HG03520 (cell line): ENCODE measurements at regions not wholly inside any gene's neighbourhood (a gene's known extent, or its start where the extent isn't known, plus 50 kb on each side); places are given as distances from the start of the nearest gene placed in this dataset.

Source experiments
- ATAC-seq: cut with Tn5 transposase; IDR thresholded peaks from one replicate; pipeline ENCODE4 v1.9.1; 2021; ENCODE audit warnings: mild to moderate bottlenecking, moderate library complexity; ENCODE audit not compliant: unreplicated experiment

GRCh38 chr12:75711271-75711670, 199.9 kb upstream of the KRR1 start:
- ATAC-seq = no peak

DNA sequence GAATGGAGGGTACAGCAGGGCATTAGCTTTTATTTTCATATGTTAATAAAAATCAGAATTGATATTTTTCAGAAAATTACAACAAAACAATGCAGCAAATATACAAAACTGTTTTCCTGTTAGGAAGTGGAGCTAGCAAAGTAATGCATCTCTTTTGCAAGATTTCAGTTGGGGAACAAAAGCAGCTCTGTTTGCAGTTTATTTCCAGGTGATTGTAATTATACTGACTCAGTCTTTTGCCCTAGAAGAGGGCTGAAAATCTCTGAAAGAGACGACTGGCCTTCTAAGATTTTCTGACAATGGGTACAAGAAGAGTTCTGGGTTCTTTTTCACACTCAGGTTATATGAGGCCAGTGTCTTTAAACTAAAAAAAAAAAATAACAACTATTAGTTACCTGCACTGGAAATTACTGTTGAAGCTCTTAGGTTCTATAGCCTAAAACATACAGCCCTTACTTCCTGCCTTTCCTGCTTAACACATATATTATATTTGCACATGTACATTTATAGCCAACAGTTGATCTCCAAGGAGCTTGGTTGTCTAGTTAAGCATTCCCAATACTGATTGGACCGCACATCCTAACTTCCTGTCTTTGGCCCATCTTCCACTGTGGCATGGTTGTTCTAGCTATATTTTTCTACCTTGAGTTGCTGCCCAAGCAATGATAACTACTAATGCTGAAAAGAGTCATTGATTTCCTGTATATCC, 199.1 kb upstream of the KRR1 start:
- ATAC-seq = no peak

GRCh38 chr12:75709503-75709902, 198.1 kb upstream of the KRR1 start:
- ATAC-seq = no peak

GRCh38 chr12:75708802-75709201, 197.4 kb upstream of the KRR1 start:
- ATAC-seq = no peak

- no peak for ATAC-seq
These were observed 196.6 kb upstream of the KRR1 start for GRCh38 chr12:75707983-75708382.

- no peak for ATAC-seq
These were observed 195.6 kb upstream of the KRR1 start for GRCh38 chr12:75706786-75707605.

DNA sequence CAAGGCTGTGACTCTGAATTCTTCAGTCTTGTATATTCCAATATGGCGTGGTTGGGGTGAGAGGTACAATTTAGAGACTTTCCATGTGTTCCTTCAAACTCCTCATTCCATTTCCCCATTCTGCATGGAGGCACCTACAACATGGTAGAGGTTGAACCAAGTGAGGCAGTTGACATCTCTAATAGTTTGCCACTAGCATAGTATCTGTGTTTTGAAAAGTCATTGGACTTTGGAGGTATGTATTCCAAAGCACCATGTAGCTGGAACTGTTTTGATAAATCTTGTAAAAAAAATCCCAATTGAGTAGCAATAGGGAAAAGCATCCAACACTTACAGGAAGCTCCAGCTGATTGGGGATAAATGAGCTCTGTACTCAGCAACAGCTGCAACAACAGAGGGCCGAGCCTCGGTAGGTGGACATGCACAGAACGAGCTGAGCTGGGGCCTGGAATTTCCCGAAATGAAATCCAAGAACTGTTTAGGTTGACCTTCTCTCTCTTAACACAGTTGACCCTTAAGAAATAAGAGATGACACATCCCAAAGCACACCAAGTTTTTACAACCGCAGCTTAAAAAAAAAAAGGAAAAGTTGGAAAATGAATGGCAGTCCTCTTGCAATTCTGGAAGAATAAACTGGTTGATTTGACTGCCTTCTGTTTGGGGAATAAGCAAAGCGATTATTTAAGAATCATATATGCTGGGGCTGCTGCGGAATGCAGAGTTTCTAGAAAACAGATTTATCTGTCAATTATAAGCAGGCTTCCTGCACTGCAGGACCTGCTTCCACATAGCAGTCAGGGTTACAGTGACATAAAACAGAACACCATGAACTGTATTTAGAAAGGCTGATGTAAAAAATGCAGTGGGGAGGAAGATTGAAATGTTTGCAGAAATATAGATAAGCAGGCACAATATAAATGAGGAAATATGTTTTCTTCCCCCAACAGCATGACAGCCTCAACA, 194.6 kb upstream of the KRR1 start:
- no peak for ATAC-seq

DNA sequence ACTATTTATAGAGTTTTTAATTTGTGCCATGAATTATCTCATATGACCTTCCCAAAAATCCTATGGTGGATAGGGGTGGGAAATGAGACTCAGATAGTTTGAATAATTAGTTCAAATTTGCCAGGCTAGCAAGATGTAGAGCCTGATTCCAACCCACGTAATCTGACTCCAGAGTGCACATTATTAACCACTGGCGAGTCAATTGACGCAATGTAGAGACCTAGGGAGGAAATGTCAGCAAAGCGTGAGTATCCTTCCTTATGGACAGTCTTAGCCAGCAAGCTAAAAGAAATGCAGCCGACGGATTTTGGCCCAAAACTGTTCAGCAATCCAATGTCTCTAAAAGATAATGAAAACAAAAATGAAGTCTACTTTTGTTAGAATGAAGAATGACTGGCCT, 193.3 kb upstream of the KRR1 start:
- ATAC-seq = no peak

GRCh38 chr12:75704208-75704607, 192.8 kb upstream of the KRR1 start:
- ATAC-seq = no peak

DNA sequence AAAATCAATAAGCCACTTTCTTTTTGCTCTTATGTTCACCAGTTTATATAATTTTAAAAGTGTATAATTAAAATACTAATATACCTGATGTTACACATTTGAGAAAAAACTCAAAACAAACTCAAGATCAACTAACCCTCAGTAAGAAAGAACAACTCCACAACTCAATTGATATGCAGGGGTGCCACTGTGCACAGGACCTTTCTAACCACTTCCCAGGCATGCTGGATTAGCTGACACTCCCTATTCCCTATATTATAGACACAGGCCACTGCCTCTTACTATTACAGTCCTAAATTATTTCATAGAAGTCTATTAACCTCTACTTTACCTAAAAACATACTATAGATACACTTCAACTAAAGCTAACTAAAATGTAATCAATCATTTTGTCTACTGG, 191.7 kb upstream of the KRR1 start:
- no peak for ATAC-seq

DNA sequence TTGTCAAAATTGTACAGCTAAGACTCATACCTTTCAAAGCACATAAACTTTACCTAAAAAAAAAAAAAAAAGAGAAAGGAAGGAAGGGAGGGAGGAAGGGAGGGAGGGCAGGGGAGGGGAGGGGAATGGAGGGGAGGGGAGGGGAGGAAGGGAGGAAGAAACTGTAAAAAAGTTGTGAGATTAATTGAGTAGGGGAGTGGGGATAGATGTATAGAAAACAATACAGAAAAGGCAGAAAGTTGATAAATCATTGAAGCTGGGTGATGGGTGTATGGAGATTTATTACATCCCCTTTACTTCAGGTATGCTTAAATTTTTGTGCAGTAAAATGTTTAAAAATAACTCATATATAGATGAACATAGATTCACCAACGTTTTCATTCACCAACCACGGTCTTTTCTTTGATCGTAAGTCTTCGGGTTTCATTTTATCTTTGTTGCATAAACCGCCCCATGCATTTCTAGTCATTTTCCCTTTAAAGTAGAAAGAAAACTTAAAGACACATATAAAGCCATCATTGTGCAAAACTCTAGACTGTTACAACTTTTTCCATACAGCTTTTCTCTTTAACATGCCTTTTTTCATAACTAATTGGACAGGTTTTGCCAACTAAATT, 191.2 kb upstream of the KRR1 start:
- ATAC-seq = no peak

DNA sequence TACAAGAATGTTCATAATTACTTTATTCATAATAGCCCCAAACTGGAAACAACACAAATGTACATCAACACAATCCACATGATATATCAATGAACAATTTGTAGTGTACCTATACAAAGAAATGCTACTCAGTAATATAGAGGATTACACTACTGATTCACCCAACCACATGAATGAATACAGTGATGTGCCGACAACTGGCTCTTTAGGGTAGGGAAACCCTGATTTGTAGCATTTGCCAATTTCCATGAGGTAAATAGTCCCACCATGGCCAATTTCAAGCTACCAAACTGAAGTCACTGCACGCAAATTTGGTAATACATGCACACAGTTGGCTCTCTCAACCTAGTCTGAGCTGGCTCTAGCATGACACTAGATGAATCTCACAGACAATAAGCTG, 190.4 kb upstream of the KRR1 start:
- ATAC-seq = no peak

DNA sequence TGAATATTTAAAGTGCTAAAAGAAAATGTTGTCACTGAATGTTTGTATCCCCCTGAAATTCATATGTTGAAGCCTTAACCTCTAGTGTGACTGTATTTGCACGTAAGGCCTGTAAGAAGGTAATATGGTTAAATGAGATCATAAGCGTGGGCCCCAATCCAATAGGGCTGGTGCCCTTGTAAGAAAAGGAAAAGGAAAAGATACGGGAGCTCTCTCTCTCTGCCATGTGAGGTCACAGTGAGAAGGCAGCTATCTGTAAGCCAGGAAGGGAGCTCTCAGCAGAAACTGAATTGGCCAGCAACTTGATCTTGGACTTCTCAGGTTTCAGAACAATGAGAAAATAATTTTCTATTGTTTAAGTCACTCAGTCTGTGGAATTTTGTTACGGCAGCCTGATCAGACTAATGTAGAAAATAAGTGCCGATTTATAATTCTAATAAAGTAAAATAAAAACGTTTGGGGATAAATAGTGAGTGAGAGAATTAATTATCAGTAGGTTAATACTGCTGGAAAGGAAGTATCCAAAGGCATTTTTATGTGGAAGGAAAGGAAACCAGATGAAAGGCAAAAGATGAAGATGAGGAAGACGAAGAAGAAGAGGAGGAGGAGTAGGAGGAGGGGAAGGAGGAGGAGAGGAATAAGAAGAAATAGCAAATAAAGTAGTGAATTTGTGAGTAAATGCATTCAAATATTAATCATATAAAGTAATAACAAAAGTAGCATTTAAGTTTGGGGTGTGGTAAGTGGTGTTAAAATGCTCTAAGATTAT, 188.5 kb upstream of the KRR1 start:
- no peak for ATAC-seq

GRCh38 chr12:75699251-75699650, 187.8 kb upstream of the KRR1 start:
- ATAC-seq = no peak

GRCh38 chr12:75698052-75698451, 186.6 kb upstream of the KRR1 start:
- ATAC-seq = no peak

GRCh38 chr12:75695926-75696325, 184.5 kb upstream of the KRR1 start:
- ATAC-seq = no peak

DNA sequence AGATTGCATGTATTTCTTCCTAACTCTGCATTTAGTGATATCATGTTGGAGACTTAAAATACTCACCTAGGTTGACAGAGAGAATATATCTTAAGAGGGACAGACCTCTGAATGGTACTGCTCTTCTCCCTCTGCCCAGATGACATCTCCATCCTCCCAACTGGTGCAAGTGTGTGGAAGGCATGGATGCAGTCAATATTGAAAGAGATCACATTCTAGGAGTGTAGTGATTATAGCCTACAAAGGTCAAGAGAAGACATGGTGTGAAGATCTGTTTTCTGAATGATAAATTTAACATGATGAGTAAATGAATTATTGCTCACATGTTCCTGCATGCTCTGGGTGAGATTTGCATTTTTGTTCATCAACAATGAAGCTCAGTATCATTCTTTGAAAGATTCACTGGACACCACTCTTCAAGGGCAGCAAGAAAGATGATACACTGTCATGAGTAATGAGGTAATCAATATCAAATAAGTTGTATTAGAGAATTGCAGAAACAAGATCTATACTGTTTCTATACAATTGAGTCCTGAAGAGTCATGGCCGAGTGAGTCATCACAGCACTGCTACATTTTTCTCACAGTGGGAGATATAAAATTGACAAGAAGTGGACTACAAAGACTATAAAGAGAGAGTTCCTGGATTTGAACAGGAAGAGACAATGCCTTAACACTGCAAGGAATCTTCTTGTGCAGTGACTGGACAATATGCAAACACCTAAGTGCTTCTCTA, 183.3 kb upstream of the KRR1 start:
- ATAC-seq = no peak

- ATAC-seq = no peak
These were observed 181.5 kb upstream of the KRR1 start for GRCh38 chr12:75692876-75693275.

GRCh38 chr12:75690296-75690955, 179.0 kb upstream of the KRR1 start:
- no peak for ATAC-seq
